Fibroblast of skin of abdomen (primary cell): ENCODE measurements at regions not wholly inside any gene's neighbourhood (a gene's known extent, or its start where the extent isn't known, plus 50 kb on each side); places are given as distances from the start of the nearest gene placed in this dataset.
A peak's percentile ranks its signal among the peaks of the same experiment; 100 is the strongest.
"Not testable (repeated sequence)": the region's sequence is repeated elsewhere in the genome, so short reads cannot be mapped to it uniquely, and the experiment has no call there.

Experiments used
- DNase-seq: peaks from one replicate; pipeline ENCODE4 v3.0.0-alpha.2; 2013

- DNase-seq = no peak
These were observed 793.1 kb downstream of the NXPH1 start for GRCh38 chr7:9226500-9226899.

DNA sequence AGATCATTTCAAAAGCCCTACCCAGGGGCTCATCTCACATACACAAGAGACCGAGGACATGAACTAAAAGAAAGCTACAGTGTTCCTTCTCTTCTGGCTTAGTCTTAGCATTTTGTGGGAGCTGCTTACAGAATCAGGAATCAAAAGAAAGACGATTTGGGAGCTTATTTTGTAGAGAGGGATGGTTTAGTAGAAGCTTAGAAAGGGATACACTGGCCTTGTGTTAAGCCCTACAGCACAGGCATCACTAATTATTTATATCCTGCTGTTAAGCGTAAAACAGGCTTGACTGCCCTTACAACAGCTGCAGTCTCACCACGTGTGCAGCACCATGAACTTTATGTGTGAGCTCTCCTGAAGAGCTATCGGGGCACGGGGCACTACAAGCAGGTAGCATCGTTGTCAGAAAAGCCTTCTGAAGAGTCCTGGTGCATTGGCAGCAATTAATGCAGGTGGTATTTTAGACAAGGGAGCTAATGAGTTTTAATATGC is 798.3 kb downstream of the NXPH1 start:
- no peak for DNase-seq

DNA sequence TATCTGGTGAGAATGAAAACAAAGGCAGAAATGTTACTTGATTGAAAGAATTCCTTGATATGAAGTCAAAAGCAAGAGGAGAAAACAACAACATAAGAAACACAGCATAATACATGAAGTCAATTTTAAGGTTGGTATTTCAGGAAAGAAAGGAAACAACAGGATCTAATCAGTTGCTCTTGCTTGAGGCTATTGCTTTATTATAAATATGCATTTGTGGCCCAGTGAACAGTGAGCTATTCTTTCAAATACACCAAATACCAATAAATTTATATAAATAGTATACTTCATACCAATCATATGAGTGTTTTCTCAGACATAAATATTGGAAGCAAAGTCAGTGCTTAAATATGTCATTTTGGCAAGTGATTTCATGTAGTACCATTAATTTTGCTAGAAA is 806.6 kb downstream of the NXPH1 start:
- DNase-seq = no peak

- no peak for DNase-seq
These were observed 808.4 kb downstream of the NXPH1 start for GRCh38 chr7:9241826-9242225.

- no peak for DNase-seq
These were observed 809.2 kb downstream of the NXPH1 start for GRCh38 chr7:9242636-9243035.

DNA sequence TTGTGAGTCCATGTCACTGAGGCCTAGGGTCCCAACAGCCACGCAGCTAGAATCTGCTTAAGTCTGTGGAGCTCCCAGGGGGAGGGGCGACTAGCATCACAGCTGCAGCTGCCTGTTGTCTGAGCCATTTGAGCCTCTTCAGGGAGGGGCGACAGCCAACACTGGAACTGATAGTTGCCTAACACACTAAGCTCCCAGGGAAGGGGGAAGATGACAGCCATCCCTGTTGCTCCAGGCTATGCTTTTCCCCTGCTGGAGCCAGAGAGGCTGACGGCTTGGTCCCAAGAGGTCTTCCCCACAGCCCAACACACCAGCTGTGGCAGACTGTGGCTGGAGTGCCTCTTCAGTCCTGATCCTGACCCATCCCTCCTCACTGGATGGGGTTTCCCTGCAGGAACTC is 817.5 kb downstream of the NXPH1 start:
- DNase-seq = no peak

- no peak for DNase-seq
These were observed 831.0 kb downstream of the NXPH1 start for GRCh38 chr7:9264395-9264794.

DNA sequence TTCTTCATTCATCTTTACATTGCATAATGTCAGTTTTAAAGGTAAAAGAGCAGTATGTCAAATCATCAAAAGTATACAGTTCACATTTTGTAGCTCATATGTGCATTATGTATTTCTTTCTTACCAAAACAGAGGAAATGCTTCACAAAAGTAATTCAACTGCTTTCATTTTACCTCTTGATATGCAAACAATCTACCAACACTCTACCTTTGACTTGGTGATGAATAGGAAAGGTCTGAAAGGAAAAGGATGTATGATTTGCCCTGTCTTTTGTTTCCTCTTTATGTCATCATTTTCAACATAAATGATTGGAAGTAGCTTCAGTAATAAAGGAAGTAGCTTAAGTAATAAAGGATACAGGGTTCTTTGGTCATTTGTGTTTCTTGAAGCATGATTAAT is 846.7 kb downstream of the NXPH1 start:
- no peak for DNase-seq

DNA sequence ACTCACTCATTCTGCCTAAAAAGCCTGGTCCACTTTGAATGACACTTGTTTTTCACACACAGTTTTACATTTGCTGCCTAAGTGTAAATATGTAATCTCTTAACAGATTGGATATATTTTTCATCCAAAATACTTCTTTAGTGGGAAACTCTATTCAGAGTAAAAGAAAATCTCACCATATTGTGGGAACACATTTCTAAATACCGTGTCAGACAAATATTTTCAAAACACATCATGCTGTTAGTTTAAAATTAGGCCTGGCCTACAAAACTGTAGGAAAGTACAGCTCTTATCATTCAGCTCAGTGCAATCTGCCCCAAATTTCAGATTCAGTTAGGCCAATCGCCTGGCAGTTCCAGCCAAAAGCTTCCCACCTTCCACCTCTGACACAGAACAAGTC is 849.8 kb downstream of the NXPH1 start:
- no peak for DNase-seq

- DNase-seq = no peak
These were observed 869.0 kb downstream of the NXPH1 start for GRCh38 chr7:9302436-9302835.

GRCh38 chr7:9307131-9307530 is 873.7 kb downstream of the NXPH1 start:
- DNase-seq = peak; percentile 0

GRCh38 chr7:9324513-9324912 is 891.1 kb downstream of the NXPH1 start:
- no peak for DNase-seq

- no peak for DNase-seq
These were observed 894.9 kb downstream of the NXPH1 start for GRCh38 chr7:9328296-9328695.

DNA sequence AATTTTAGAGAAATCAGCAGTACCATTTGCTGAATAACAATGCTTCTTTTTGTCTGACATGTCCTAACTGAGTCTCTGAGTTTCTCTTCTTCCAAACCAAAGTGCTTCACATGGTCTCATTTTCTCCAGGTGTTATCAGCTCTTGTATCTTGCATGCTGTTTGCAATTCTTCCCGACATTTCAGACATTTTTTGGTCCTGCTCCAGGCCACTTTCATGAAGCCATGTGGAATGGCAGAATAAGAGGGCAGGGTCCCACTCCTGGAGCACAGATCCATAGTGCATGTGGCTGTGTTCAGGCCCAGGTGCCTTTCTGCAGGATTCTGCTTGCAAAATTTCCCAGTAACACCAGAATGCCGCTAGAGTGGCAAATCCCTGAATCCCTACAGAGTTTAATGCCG is 916.2 kb downstream of the NXPH1 start:
- DNase-seq = no peak

DNA sequence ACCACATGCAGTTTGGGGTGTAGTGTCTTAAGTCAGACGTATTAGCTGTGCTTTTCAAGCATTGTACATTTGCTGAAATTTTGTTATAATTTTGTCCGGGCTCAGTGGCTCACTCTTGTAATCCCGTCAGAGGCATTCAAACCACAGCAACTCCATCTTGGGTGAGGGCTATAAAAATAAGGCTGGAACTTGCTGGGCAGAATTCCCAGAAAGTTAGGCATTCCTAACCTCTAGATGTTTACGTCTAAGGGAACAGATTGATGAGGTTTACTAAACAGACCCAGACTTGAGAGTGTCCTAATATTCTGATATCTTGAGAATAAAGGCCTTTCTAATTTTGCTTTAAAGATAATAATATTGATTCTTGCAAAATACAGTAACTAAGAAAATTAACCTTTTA is 957.8 kb downstream of the NXPH1 start:
- DNase-seq = peak; percentile 12

- no peak for DNase-seq
These were observed 958.6 kb downstream of the NXPH1 start for GRCh38 chr7:9391984-9392383.

DNA sequence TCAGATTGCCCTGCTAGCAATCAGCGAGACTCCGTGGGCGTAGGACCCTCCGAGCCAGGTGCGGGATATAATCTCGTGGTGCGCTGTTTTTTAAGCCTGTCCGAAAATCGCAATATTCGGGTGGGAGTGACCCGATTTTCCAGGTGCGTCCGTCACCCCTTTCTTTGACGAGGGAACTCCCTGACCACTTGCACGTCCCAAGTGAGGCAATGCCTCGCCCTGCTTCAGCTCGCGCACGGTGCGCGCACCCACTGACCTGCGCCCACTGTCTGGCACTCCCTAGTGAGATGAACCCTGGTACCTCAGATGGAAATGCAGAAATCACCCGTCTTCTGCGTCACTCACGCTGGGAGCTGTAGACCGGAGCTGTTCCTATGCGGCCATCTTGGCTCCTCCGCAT is 971.0 kb downstream of the NXPH1 start:
- DNase-seq = not testable (repeated sequence)

GRCh38 chr7:9407816-9408215 is 974.4 kb downstream of the NXPH1 start:
- DNase-seq = peak; percentile 42

GRCh38 chr7:9453521-9453920 is 1020.1 kb downstream of the NXPH1 start:
- DNase-seq = no peak

- DNase-seq = peak; percentile 88
These were observed 1055.1 kb downstream of the NXPH1 start for GRCh38 chr7:9488555-9488954.

DNA sequence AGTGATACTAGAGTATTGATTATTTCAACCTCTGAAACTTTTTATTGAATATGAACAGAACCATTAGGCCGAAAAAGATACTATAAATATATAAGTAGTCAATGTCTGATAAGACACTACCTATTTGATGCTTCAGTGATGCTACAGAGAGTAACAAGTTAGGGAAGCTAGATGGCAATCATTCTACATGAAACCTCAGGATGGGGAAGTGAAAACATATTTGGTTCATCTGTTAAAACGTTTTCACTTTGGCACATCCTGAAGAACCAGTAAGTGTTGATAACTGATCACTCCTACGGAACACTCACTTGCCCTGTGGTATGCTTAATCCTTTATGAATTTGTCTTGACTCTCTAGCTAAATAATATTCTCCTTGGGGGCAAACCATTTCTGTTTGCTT is 1064.9 kb downstream of the NXPH1 start:
- DNase-seq = no peak

DNA sequence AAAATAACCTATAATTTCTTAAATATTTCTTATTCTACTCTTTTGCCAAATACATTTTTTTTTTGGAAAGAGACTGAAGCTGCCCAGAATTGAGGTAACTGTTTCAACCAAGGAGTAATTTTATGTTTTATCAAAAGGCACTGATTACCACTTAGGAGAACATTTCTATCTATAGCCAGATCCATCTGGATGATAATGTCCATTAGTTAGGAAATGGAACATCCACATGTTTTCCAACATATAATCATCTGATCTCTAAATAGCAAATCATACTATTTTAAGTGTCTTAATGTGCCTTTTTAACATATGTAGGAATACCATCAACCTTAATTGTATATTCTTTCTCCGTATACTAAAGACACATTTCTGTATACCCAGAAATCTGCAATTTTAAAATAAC is 1068.9 kb downstream of the NXPH1 start:
- DNase-seq = no peak

GRCh38 chr7:9504678-9505077 is 1071.3 kb downstream of the NXPH1 start:
- no peak for DNase-seq

DNA sequence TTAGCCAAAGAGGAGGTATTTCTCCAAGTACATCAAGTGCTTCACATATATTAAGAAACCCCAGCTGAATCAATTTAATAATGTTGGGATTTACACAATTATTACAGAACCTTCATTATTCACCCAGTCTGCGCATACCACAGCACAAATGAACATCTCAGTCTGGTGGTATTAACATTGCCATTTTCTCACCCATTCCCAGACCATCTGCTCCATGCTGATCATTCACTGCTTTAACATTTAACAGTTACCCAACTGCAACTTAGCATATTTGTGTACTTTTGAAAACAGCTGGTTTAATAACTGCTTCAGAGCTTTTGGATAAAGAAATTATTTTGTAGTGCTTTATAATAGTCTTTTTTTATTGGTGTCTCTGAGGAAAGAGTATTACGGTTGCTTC is 1072.1 kb downstream of the NXPH1 start:
- DNase-seq = no peak

GRCh38 chr7:9507290-9507689 is 1073.9 kb downstream of the NXPH1 start:
- DNase-seq = peak; percentile 57

GRCh38 chr7:9516662-9517061 is 1083.3 kb downstream of the NXPH1 start:
- no peak for DNase-seq
